CD14-positive monocyte (primary cell): ENCODE measurements at regions not wholly inside any gene's neighbourhood (a gene's known extent, or its start where the extent isn't known, plus 50 kb on each side); places are given as distances from the start of the nearest gene placed in this dataset.

ENCODE experiments used
- DNase-seq, 3 donors: peaks; one replicate each; pipeline ENCODE4 v3.0.0-alpha.2; 2011 to 2022
- H2AFZ ChIP-seq: 2 replicates; pipeline ENCODE4 v1.6.0; 2012; ENCODE audit warnings: mild to moderate bottlenecking, low read depth, low read length, inconsistent platforms; ENCODE audit not compliant: insufficient read depth, poor library complexity, severe bottlenecking
- H3K27ac ChIP-seq, 2 donors: 1 replicate in 1 of 2; 2 replicates in 1 of 2; pipeline ENCODE4 v1.5.1; 2012 to 2013; ENCODE audit warnings: low read length in 2 of 2, control low read depth in 1 of 2, inconsistent platforms in 1 of 2, low read depth in 1 of 2, mild to moderate bottlenecking in 1 of 2
- H3K27me3 ChIP-seq, 2 donors: one replicate each; pipeline versions ENCODE4 v1.6.0 to v1.6.1; 2011 to 2013; ENCODE audit warnings: low read length in 2 of 2; ENCODE audit not compliant: control insufficient read depth in 2 of 2, insufficient read depth in 2 of 2
- H3K36me3 ChIP-seq, 2 donors: replicated peaks in 1 of 2; 1 replicate in 1 of 2; 2 replicates in 1 of 2; pipeline versions ENCODE4 v1.5.1 to v1.6.1; 2012 to 2013; ENCODE audit warnings: low read length in 2 of 2, control low read depth in 1 of 2, inconsistent platforms in 1 of 2, mild to moderate bottlenecking in 1 of 2; ENCODE audit not compliant: insufficient read depth in 2 of 2, control insufficient read depth in 1 of 2
- H3K4me1 ChIP-seq, 2 donors: 1 replicate in 1 of 2; 2 replicates in 1 of 2; pipeline versions ENCODE4 v1.5.1 to v1.6.1; 2012 to 2013; ENCODE audit warnings: low read length in 2 of 2, control low read depth in 1 of 2, inconsistent platforms in 1 of 2, mild to moderate bottlenecking in 1 of 2, moderate library complexity in 1 of 2; ENCODE audit not compliant: insufficient read depth in 2 of 2, control insufficient read depth in 1 of 2
- H3K4me2 ChIP-seq: replicated peaks from 2 replicates; pipeline ENCODE3; 2012; ENCODE audit warnings: low read length, moderate library complexity, mild to moderate bottlenecking; ENCODE audit not compliant: poor library complexity, severe bottlenecking; ENCODE audit errors: extremely low read depth
- H3K4me3 ChIP-seq, 3 experiments: fragments of 200-600 bp in 1 of 3; sonication (generic) in 1 of 3; replicated peaks in 1 of 3; 1 replicate in 2 of 3; 2 replicates in 1 of 3; pipeline ENCODE4 v1.5.1; 2011 to 2013; ENCODE audit warnings: low read length in 3 of 3, mild to moderate bottlenecking in 3 of 3, control low read depth in 2 of 3, low read depth in 2 of 3, inconsistent platforms in 1 of 3, moderate library complexity in 1 of 3
- H3K79me2 ChIP-seq: 2 replicates; pipeline ENCODE4 v1.6.0; 2012; ENCODE audit warnings: mild to moderate bottlenecking, control low read depth, inconsistent platforms, low read length, moderate library complexity; ENCODE audit not compliant: insufficient read depth
- H3K9ac ChIP-seq: 2 replicates; pipeline ENCODE4 v1.6.0; 2017; ENCODE audit warnings: low read length, mild to moderate bottlenecking; ENCODE audit not compliant: insufficient read depth, poor library complexity, severe bottlenecking
- H3K9me3 ChIP-seq, 2 donors: replicated peaks in 1 of 2; 1 replicate in 1 of 2; 2 replicates in 1 of 2; pipeline versions ENCODE4 v1.5.1 to v1.6.1; 2012 to 2013; ENCODE audit warnings: low read length in 2 of 2, control low read depth in 1 of 2; ENCODE audit not compliant: control insufficient read depth in 1 of 2, insufficient read depth in 1 of 2
- H4K20me1 ChIP-seq: 2 replicates; pipeline ENCODE4 v1.6.0; 2012; ENCODE audit warnings: mild to moderate bottlenecking, low read length, control low read depth, moderate library complexity; ENCODE audit not compliant: insufficient read depth
- H3K27ac Mint-ChIP-seq, 7 donors: one replicate each; pipeline ENCODE4 v1.8.0; 2020; ENCODE audit warnings: mild to moderate bottlenecking in 7 of 7, mixed read lengths in 7 of 7, moderate library complexity in 6 of 7, inconsistent platforms in 2 of 7
- H3K27me3 Mint-ChIP-seq, 3 donors: one replicate each; pipeline ENCODE4 v1.8.0; 2021 to 2022; ENCODE audit warnings: low read depth in 3 of 3, mild to moderate bottlenecking in 3 of 3, mixed read lengths in 3 of 3, moderate library complexity in 3 of 3, inconsistent platforms in 1 of 3
- H3K36me3 Mint-ChIP-seq, 2 donors: one replicate each; pipeline ENCODE4 v1.8.0; 2020; ENCODE audit warnings: mixed read lengths in 2 of 2, inconsistent platforms in 1 of 2, mild to moderate bottlenecking in 1 of 2
- H3K4me1 Mint-ChIP-seq: one replicate; pipeline ENCODE4 v1.8.0; 2020; ENCODE audit warnings: mild to moderate bottlenecking, mixed read lengths
- H3K4me3 Mint-ChIP-seq, 2 donors: one replicate each; pipeline ENCODE4 v1.8.0; 2020; ENCODE audit warnings: mild to moderate bottlenecking in 2 of 2, mixed read lengths in 2 of 2, moderate library complexity in 1 of 2
- H3K9me3 Mint-ChIP-seq, 7 donors: one replicate each; pipeline ENCODE4 v1.8.0; 2020 to 2022; ENCODE audit warnings: mixed read lengths in 7 of 7, mild to moderate bottlenecking in 6 of 7, moderate library complexity in 6 of 7, inconsistent platforms in 2 of 7
- CTCF ChIP-seq: fragments of 200-600 bp; IDR thresholded peaks from one replicate; pipeline ENCODE4 v1.8.0; 2022; ENCODE audit warnings: antibody characterized with exemption, mild to moderate bottlenecking
- WGBS: methylation state at CpG from one replicate; pipeline ENCODE4 v1.1.5; 2013; ENCODE audit warnings: missing lambda C conversion rate; ENCODE audit not compliant: insufficient coverage; 5-methylcytosine and 5-hydroxymethylcytosine counted together
- intact Hi-C, 2 donors: fragments of 100-400 bp; cut with micrococcal nuclease; formaldehyde crosslinking; loops; one replicate each; pipeline versions ENCODE4 v1.15.0 to v1.15.1; 2023

GRCh38 chr11:130555251-130555841 lies 106.9 kb downstream of the ADAMTS15 start:
- TF ChIP-seq CTCF, result no peak
- Histone ChIP-seq H3K79me2 (no peaks in the 10 kb centered on the region), H3K9me3 (no peaks in the 10 kb centered on the region), H3K4me2 (no peak overlapping the region), H3K36me3 (no peaks in the 10 kb centered on the region), H3K9ac (no peak overlapping the region), H2AFZ (no peak overlapping the region), H3K4me3 (no peak overlapping the region), H3K27ac (no peak overlapping the region), H4K20me1 (no peaks in the 10 kb centered on the region), H3K4me1 (no peaks in the 10 kb centered on the region), H3K27me3 (no peaks in the 10 kb centered on the region)
- Mint-ChIP-seq H3K36me3 (no peaks in the 10 kb centered on the region), H3K27ac (no peak overlapping the region), H3K9me3 (peaks cover 0 to 3% (median 0%) of the 10 kb centered on the region in 7 donors), H3K4me3 (no peak overlapping the region), H3K4me1 (no peaks in the 10 kb centered on the region), H3K27me3 (peaks cover 1 to 4% (median 2%) of the 10 kb centered on the region in 3 donors)
- intact Hi-C loops, result no loop called here
- DNase-seq, result no peak
- WGBS, result 50% methylated on average over 1 of the region's 6 CpGs

- intact Hi-C loops, result no loop called here
- Histone ChIP-seq H3K4me2 (no peak overlapping the region), H2AFZ (no peak overlapping the region), H4K20me1 (no peaks in the 10 kb centered on the region), H3K36me3 (no peaks in the 10 kb centered on the region), H3K9ac (no peak overlapping the region), H3K4me1 (no peaks in the 10 kb centered on the region), H3K4me3 (no peak overlapping the region), H3K27ac (no peak overlapping the region), H3K9me3 (no peaks in the 10 kb centered on the region), H3K27me3 (no peaks in the 10 kb centered on the region), H3K79me2 (no peaks in the 10 kb centered on the region)
- no peak overlapping the region for H3K4me3 Mint-ChIP-seq
- H3K27me3 Mint-ChIP-seq, result peaks cover 1 to 4% (median 3%) of the 10 kb centered on the region in 3 donors
- peaks cover 3% of the 10 kb centered on the region for H3K4me1 Mint-ChIP-seq
- H3K36me3 Mint-ChIP-seq, result no peaks in the 10 kb centered on the region
- H3K27ac Mint-ChIP-seq, result no peak overlapping the region
- WGBS, result 98% methylated on average over 11 of the region's 14 CpGs
- no peak for TF ChIP-seq CTCF
- H3K9me3 Mint-ChIP-seq, result peaks cover 0 to 2% (median 0%) of the 10 kb centered on the region in 7 donors
- no peak for DNase-seq
These were observed 111.7 kb downstream of the ADAMTS15 start for GRCh38 chr11:130560000-130560780.
